Mesothelial cell of epicardium (in vitro differentiated cells): ENCODE measurements at regions not wholly inside any gene's neighbourhood (a gene's known extent, or its start where the extent isn't known, plus 50 kb on each side); places are given as distances from the start of the nearest gene placed in this dataset.

Source experiments
- DNase-seq, 2 experiments: peaks; one replicate each; pipeline ENCODE4 v3.0.0; 2021; ENCODE audit warnings: low spot score in 2 of 2; ENCODE audit not compliant: unreplicated experiment in 2 of 2
- H3K27ac Mint-ChIP-seq: 2 replicates; pipeline ENCODE4 v1.8.0; 2021; ENCODE audit warnings: mixed read lengths
- H3K27me3 Mint-ChIP-seq: 2 replicates; pipeline ENCODE4 v1.8.0; 2021; ENCODE audit warnings: low read depth, mixed read lengths
- H3K36me3 Mint-ChIP-seq: 2 replicates; pipeline ENCODE4 v1.8.0; 2021; ENCODE audit warnings: mixed read lengths
- H3K4me1 Mint-ChIP-seq: 2 replicates; pipeline ENCODE4 v1.8.0; 2021; ENCODE audit warnings: mixed read lengths
- H3K4me3 Mint-ChIP-seq: 2 replicates; pipeline ENCODE4 v1.8.0; 2021; ENCODE audit warnings: mild to moderate bottlenecking, moderate library complexity, mixed read lengths
- H3K9me3 Mint-ChIP-seq: 2 replicates; pipeline ENCODE4 v1.8.0; 2021; ENCODE audit warnings: mixed read lengths
- TF ChIP-seq, protein P1 (sequence below): fragments of 200-600 bp; sonication (generic); IDR thresholded peaks from one replicate; pipeline ENCODE4 v1.5.0; 2021; ENCODE audit warnings: antibody characterized with exemption; ENCODE audit not compliant: unreplicated experiment

DNA sequence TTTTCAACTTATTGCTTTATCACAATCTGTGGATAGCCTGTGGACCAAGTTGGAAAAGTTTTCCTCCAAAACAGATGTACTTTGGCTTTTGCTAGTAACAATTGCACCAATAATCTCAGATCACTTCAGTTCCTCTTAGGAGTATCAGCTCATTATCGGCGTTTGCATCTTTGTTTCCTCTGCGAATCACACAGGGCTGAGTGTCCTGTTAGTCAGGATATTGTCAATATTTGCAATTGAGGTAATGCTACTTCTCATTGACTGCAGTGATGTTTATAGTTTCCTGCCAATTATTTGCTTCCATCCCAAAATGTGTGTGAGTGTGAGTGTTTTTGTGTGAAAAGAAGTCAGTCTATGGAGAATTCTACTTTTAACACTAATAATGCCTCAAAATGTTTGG is 545.0 kb downstream of the SI start:
- no peak overlapping the region for H3K4me3 Mint-ChIP-seq
- no peaks in the 10 kb centered on the region for H3K27me3 Mint-ChIP-seq
- no peak overlapping the region for H3K27ac Mint-ChIP-seq
- peaks cover 4% of the 10 kb centered on the region for H3K4me1 Mint-ChIP-seq
- TF ChIP-seq, protein P1, sequence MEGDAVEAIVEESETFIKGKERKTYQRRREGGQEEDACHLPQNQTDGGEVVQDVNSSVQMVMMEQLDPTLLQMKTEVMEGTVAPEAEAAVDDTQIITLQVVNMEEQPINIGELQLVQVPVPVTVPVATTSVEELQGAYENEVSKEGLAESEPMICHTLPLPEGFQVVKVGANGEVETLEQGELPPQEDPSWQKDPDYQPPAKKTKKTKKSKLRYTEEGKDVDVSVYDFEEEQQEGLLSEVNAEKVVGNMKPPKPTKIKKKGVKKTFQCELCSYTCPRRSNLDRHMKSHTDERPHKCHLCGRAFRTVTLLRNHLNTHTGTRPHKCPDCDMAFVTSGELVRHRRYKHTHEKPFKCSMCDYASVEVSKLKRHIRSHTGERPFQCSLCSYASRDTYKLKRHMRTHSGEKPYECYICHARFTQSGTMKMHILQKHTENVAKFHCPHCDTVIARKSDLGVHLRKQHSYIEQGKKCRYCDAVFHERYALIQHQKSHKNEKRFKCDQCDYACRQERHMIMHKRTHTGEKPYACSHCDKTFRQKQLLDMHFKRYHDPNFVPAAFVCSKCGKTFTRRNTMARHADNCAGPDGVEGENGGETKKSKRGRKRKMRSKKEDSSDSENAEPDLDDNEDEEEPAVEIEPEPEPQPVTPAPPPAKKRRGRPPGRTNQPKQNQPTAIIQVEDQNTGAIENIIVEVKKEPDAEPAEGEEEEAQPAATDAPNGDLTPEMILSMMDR: no peak
- no peaks in the 10 kb centered on the region for H3K36me3 Mint-ChIP-seq
- DNase-seq: no peak
- no peaks in the 10 kb centered on the region for H3K9me3 Mint-ChIP-seq

DNA sequence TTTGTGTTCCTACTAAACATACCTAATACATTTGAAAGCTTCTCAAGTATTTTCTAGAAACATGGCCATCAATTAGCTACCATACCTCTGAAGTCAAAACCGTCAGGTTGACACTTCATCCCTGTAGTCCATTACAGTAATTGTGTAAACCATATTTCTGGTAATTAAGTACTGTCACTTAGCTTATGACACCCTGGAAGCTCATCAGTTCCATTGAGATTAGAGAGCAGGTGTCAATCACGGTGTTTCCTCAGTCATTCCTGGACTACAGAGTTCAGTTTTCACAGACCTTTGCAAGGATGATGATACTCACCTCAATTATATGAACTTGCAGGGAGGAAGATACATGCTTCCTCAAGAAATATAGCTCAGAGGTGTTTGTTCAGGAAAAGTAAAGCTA is 552.0 kb downstream of the SI start:
- H3K9me3 Mint-ChIP-seq: peaks cover 5% of the 10 kb centered on the region
- H3K4me1 Mint-ChIP-seq: no peaks in the 10 kb centered on the region
- no peak overlapping the region for H3K4me3 Mint-ChIP-seq
- H3K36me3 Mint-ChIP-seq: no peaks in the 10 kb centered on the region
- DNase-seq: no peak
- H3K27me3 Mint-ChIP-seq: no peaks in the 10 kb centered on the region
- H3K27ac Mint-ChIP-seq: no peak overlapping the region
- TF ChIP-seq, protein P1: no peak

DNA sequence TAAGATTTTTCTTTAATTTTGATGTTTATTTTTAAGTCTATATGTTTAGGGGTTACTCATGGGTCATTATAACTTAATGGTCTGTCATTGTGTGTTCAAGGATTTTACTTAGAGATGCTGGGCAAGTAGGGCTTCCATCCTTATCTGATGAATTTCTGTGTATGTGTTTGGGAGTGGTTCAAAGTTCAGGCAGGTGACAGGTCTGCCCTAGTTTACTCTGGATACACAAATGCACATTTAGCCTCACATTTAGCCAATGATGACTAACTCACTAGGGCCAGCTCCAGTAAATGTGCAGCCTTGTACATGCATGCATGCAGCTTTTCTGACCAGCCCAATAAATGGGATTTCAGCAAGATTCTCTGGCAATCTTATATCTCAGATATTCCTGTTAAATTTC is 554.1 kb downstream of the SI start:
- peaks cover 7% of the 10 kb centered on the region for H3K9me3 Mint-ChIP-seq
- H3K27me3 Mint-ChIP-seq: no peaks in the 10 kb centered on the region
- no peak overlapping the region for H3K4me3 Mint-ChIP-seq
- no peak for DNase-seq
- TF ChIP-seq, protein P1: no peak
- no peak overlapping the region for H3K27ac Mint-ChIP-seq
- no peaks in the 10 kb centered on the region for H3K36me3 Mint-ChIP-seq
- no peaks in the 10 kb centered on the region for H3K4me1 Mint-ChIP-seq

DNA sequence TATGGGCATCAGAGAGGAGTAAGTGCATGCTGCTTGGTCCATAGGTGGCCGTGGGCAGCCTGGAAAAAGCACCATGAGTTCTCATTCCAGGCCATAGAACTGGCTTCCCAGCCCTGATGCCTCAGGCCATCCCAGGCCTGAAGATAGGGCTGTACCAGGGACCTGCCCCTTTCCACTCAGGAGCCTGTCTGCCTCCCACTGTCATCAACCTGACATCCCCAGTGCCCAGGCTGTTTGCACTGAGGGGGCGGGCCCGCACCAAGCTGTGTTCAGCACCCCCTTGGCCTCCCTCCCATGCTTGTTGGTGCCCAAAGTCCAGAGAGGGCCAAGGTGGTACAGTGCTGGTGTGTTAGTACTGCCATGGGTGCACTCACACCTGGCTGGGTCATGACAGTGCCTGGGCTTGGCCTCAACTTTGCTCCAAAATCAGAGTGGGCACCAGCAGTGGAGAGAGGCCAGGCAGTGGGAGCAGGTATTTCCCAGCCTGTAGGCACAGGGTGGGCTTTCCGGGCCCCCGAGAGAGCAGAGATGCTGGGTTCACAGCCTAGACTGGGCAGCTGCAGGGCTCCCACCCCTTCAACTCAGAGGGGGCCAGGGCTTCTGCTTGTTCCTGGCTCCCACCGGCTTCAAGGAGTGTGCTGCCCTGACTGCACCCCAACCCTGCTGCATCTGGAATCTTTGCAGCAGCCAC is 556.1 kb downstream of the SI start:
- H3K27me3 Mint-ChIP-seq: no peaks in the 10 kb centered on the region
- H3K4me1 Mint-ChIP-seq: no peaks in the 10 kb centered on the region
- TF ChIP-seq, protein P1: no peak
- no peak overlapping the region for H3K4me3 Mint-ChIP-seq
- no peak for DNase-seq
- H3K36me3 Mint-ChIP-seq: peaks cover 2% of the 10 kb centered on the region
- no peak overlapping the region for H3K27ac Mint-ChIP-seq
- peaks cover 20% of the 10 kb centered on the region for H3K9me3 Mint-ChIP-seq

DNA sequence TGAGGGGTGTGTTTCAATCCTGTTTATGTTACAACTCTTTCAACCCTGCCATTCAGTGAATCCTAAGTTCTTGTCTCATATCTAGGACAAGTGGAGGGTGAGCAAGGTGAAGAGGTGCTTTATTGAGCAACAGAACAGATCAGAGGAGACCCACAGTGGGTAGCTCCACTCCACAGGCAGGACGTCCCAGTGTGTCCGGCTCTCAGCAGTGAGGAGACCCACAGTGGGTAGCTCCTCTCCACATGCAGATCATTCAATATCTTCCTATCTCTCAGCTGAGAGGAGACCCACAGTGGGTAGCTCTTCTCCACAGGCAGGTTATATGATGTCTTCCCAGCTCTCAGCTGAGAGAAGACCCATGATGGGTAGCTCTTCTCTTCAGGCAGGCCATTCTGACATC is 556.7 kb downstream of the SI start:
- Mint-ChIP-seq H3K4me3 (no peak overlapping the region), H3K36me3 (peaks cover 2% of the 10 kb centered on the region), H3K4me1 (no peaks in the 10 kb centered on the region), H3K27me3 (no peaks in the 10 kb centered on the region), H3K27ac (no peak overlapping the region), H3K9me3 (peaks cover 24% of the 10 kb centered on the region)
- TF ChIP-seq, protein P1: no peak
- DNase-seq: no peak

DNA sequence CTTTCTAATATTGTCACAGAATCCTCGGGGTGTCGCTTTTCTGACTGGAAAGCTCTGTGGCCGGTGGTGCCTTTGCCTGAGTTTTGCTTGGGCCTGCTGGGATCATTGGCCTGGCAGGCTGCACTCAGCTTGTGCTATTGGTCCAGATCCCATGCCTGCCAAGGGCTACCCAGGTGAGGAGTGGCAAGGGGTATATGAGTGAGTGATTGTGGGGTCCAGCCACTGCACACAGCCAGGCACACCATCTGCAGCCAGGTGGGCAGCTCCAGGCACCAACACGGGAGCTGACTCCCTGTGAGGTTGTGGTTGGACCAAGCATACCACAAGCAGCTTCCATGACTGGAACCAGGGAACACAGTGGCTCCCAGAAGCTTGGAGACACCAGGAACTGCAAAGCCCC is 557.2 kb downstream of the SI start:
- Mint-ChIP-seq H3K27me3 (peaks cover 2% of the 10 kb centered on the region), H3K9me3 (peaks cover 24% of the 10 kb centered on the region), H3K27ac (no peak overlapping the region), H3K36me3 (peaks cover 2% of the 10 kb centered on the region), H3K4me3 (no peak overlapping the region), H3K4me1 (no peaks in the 10 kb centered on the region)
- TF ChIP-seq, protein P1: no peak
- DNase-seq: no peak
